ENCODE measurements at regions not wholly inside any gene's neighbourhood (a gene's known extent, or its start where the extent isn't known, plus 50 kb on each side); places are given as distances from the start of the nearest gene placed in this dataset.

DNA sequence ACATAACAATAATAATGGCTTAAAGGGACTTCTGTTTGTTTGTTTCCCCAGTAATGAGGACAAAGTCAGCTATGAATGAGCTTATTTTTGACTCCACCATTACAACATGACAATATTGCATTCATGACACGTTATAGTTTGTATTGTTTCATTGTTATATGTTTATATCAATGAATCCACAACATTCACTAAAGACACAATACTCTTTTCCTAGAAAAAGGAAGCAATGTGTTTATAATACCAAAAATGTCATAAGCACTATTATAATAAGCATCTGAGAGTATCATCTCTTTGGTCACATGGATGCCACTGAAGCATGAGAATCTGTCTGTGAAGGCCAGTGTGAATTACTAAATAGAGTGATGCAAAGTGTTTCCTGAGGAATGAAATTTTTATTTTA lies 1026.9 kb upstream of the C9orf72 start:
- no peak for DNase-seq (ENCODE audit: low read depth in 2 of 2)

DNA sequence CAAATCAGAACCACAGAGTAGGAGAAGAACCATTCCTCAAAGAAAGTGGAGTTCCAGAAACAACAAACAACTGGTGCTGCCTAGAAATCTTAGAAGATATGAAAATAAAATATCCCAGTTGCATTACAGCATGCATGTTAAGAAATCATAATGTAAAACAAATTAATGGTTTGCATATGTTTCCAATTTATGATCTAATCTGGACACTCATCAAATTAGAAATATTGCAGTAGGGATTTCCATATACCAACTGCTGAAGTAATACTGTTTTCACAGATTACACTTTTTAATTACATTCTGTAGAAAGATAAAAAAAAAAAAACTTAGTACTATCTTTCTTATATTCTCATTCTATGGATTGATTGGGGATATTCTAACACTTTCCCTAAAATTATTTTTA lies 1034.6 kb upstream of the C9orf72 start:
- DNase-seq (ENCODE audit: low read depth in 2 of 2): no peak

DNA sequence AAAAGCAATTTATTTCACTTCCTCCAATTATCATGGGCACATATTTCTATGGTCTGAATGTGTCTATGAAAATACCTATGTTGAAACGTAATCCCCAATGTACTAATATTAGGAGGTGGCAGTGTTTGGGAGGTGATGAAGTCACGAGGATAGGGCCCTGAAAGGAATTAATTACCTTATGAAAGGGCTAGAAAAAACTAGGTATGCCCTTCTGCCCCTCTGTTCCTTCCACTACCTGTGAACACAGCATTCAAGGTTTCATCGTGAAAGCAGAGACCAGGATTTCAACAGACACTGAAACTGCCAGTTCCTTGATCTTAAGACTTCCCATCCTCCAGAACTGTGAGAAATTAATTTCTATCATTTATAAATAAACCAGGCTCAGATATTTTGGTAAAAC lies 1037.1 kb upstream of the C9orf72 start:
- DNase-seq (ENCODE audit: low read depth in 2 of 2): no peak

DNA sequence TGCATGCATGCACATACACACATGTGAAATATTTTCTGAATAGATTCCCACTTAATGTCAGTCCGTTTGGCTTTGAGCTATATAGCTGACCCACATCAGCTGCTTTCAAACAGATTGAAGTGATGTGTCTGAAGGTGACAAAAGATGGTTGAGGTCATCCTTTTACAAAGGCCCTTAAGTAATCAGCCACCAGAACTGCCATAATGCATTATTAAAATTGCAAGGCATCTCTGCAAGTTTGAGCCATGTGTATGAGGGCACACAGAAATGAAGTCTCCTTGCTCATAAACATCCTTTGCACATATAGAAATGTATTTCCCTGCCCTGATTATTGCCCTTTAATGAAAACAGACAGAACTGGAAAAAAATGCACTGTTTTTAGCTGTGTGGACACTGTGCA lies 1043.0 kb upstream of the C9orf72 start:
- DNase-seq (ENCODE audit: low read depth in 2 of 2): no peak

DNA sequence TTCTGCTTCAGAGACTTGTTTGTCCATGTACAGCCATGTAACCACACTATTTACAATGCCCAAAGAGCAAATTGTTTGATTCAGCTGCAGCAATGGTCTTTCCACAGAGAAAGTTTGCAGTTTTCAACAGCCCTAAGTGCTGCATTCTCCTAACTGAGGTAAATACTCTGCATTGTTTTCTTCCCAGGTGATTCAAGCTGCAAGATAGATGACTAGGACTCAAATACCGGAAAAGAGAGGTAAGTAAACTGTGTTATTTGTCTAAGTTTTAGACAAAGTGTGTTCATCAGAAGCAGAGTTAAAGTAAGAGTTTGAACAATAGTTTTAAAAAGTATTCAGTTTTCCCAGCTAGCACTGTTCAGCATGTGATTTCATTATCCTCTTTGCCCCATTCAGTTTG lies 1046.7 kb upstream of the C9orf72 start:
- DNase-seq (ENCODE audit: low read depth in 2 of 2): no peak

DNA sequence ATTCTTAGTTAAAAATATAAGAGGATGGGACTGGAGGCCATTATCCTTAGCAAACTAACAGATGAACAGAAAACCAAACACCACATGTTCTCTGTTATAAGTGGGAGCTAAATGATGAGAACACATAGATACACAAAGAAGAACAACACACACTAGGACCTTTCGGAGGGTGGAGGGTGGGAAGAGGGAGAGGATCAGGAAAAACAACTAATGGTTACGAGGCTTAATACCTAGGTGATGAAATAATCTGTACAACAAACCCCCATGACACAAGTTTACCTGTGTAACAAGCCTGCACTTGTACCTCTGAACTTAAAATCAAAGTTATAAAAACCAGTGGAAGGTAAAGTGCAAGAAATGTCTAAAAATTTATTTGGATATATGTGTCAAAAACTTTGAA lies 1047.4 kb upstream of the C9orf72 start:
- no peak for DNase-seq (ENCODE audit: low read depth in 2 of 2)

DNA sequence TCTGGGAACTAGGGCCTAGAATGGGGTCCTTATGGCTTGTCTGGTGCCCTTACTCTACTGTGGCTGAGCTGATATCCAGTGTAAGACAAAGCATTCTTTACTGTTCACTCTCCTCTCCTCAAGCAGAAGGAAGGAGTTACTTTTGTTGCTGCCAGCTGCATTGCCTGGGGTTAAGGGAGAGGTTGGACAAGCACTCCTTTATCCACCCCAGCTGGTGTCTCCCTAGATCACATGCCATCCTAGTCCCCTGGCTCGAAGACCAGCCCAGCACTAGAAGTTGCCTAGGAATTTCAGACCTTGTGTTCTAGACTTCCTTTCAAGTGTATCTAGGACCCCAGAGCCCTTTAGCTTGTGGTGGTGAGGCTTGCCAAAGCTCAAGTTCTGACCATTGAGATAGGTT lies 1051.5 kb upstream of the C9orf72 start:
- DNase-seq (ENCODE audit: low read depth in 2 of 2): no peak

DNA sequence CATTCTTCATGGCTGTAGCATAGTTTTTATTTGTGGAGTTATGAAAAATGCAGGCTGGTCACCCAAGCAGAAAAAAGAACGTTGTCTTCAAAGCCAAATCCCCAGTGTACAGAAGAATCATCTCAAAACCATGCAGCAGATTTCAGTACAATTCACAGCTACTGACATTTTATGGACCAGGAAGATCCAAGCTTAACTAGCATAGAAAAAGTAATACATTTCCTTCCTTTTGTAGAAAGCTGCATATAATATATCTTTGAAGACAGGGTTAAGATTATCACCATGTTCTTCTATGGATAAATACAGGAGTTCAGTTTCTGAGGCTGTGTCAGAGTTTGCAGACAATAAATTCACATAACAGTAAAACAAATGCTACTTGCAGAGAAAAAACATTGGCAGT lies 1054.8 kb upstream of the C9orf72 start:
- no peak for DNase-seq (ENCODE audit: low read depth in 2 of 2)

DNA sequence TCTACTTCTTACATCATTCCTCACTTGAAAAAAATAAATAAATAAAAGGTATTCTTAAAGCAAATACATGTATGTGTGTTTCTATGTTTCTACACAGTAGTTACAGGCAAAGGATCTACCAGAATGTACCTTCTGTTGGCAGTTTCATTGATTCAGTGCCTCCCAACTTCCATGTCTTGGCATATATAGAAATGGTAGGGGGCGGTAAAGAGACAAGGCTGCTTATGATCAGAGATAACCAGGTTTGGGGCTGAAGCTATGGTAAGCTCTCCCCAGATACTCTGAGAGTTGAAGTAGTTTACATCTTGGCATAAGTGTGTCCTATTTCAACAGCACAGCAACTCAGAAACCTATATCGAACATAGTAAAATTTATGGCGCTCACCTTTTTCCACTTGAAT lies 1075.4 kb upstream of the C9orf72 start:
- no peak for DNase-seq (ENCODE audit: low read depth in 2 of 2)

DNA sequence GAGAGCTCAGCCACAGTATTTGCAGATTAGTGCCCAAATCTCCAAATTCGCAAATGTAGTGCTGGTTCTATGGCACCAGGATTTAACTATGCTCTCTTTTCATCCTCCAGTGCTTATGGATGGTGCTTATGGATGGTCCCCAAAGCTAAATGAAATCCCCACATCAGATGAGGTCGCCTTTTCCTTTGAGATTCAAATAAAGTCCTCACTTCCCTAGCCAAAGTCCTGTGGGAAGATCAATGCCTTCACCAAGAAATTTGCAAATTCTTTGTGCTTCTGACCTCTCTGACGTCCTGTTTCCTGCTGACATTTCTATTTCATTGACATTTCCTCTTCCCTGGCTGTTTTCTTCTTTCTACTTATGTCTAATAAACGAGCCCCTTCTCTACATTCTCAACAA lies 1077.0 kb upstream of the C9orf72 start:
- DNase-seq (ENCODE audit: low read depth in 2 of 2): no peak

DNA sequence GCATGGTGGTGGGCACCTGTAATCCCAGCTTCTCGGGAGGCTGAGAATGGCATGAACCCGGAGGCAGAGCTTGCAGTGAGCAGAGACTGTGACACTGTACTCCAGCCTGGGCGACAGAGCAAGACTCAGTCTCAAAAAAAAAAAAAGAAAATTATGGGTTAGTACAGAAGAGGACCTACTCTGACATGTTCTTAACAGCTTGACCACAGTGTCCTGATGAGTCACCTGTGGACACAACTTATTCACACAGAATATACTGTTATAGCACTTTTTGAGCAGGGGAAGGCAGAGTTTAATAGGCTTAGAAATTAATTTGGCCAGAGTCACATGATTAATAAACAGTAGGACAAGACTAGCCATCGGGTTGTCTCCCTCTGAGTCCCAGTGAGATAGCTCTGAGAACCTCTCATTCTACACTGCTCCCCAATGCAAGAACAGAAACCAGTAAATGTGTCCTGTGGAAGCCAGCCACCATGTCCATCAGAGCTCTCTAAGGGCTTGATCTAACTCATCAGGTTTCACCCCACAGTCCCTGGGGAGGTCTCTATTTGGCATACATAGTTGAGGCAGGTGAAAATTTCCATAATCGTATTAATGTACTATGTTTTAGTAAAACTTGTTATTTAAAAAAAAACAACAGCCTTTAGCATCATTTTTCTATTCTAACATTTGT lies 1077.9 kb upstream of the C9orf72 start:
- DNase-seq (ENCODE audit: low read depth in 2 of 2): no peak

DNA sequence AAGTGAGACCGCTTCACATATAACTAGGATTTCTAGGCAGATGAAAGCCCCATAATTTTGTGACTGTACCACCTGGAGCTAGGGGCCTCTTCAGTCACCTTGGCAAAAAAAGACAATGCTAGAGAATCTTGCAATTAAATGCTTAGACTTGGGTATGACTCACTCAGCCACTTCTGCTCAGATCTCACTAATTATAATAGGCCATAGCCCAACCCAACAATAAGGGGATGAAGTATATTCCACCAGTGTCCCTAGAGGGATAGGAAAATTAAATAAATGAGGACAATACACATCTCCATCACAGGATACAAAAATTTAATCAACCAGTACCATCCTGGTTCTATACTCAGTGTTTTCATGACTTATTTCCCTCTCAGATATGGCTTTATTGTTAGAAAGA lies 1079.9 kb upstream of the C9orf72 start:
- DNase-seq (ENCODE audit: low read depth in 2 of 2): no peak

DNA sequence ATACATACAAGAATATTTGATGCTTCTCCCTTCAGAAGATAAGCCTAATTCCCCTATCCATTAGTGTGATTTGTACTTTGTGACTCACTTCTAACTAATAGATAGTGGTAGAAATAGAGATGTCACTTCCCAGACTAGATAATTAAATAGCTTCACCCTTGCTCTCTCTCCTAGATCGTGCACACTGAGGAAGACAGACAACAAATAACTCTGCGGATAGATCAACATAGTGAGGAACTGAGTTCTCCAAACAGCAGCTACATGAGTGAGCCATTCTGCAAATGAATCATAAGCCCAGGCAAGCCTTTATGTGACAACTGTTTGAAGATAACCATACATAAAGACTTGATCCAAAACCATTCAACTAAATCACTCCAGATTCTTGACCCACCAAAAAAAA lies 1083.4 kb upstream of the C9orf72 start:
- DNase-seq (ENCODE audit: low read depth in 2 of 2): no peak

DNA sequence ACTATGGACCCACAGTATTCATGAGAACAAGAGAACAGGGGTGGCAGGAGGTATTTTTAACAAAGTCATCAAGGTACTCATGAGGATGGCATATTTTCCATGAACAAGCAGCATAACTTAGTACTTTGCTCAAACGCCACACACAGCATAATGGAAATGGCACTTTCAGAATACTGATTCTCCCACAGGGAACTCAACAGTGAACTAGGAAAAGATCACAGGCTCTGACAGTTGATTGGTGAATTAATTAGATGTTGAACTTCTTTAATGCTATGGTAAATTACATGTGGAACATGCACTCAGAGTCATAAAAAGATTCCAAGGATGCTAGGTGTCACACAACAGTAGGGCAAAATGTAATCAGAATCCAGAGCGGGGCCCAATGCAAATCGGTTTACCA lies 1088.6 kb upstream of the C9orf72 start:
- no peak for DNase-seq (ENCODE audit: low read depth in 2 of 2)

DNA sequence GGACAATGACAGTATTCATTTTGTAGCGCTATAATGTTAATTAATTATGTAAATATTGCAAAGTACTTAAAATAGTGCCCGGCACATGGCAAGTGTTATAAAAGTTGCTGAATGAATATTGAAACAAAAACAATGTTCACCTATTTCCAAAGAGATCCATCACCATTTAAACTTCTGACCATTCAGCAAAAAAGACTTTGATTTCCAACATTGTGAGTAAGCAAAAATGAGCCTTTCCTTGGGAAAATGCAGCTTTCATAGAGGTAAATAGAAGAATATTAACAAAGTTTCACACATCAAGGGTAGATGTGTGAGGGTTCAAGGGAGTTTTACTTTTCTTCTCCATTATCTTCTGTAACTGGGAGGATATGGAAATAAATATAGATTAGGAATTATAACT lies 1089.4 kb upstream of the C9orf72 start:
- no peak for DNase-seq (ENCODE audit: low read depth in 2 of 2)

DNA sequence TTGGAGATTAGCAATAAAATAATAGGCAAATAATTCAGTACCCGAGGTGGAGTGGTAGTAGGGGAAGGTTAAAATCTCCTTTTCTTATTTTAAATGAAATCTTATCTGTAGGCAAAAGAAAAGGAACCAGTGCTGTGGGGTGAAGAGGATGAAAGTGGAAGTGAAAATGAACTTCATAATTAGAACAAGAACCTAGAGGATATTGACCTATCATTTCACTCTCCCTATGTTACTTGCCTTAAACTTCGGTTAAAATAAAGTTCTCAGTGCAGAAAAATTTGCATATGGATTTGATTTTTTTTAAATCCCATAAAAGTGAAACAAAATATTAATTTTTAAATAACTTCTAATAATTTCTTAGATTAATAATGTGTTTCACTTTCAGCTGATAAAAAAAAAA lies 1094.9 kb upstream of the C9orf72 start:
- DNase-seq (ENCODE audit: low read depth in 2 of 2): no peak

DNA sequence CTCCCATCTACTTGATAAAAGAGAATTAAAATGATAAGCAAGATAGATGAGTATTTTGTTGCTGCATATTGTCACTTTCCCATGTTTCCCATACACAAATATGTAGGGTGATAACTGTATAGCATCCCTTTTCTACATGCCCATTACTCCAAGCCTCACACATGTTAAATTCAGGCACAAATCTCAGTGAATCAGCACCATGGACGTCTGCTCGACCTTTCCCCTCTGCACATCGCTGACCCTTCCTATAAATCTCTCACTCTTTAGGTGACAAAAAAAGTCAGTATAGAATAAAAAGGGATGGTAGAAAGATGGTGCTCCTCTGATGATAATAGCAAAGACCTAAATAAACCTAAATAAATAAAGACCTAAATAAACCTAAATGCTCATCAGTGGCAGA lies 1097.7 kb upstream of the C9orf72 start:
- DNase-seq (ENCODE audit: low read depth in 2 of 2): no peak

DNA sequence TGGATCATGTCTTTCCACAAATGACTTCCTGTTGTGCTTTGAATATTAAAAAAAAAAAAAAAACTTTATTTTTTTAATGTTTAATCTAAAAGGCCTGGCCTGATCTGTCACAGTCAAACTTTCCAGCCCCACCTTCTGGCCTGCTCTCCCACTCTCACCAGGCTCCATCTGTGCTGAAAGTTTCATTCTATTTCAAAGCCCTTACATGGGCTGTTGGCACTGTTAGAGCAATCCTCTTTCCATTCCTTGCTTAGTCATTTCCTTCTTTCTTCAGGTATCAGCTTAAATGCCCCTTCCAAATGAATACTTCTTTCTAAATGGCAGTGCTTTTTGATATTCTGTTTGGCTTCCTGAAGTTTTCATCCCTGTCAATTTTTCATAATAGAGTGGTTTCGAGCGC lies 1104.8 kb upstream of the C9orf72 start:
- DNase-seq (ENCODE audit: low read depth in 2 of 2): no peak

DNA sequence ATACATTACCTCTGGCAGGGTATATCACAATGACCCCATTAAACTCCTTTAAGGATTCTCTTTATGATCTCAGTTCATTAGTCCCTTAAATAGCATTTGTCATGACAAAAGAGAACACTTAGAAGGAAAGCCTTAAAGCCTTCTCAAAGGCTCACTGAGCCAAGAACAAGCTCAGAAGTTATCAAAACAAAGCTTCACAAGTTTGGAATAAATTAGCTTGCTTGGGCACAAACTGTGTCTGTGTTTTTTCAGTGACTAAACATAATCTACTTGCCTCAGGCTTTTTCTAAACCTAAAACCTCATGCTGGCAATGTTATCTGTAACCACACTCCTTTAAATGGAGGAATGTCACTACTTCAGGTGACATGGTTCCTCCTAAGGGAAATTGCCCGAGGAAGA lies 1114.9 kb upstream of the C9orf72 start:
- DNase-seq (ENCODE audit: low read depth in 2 of 2): no peak

DNA sequence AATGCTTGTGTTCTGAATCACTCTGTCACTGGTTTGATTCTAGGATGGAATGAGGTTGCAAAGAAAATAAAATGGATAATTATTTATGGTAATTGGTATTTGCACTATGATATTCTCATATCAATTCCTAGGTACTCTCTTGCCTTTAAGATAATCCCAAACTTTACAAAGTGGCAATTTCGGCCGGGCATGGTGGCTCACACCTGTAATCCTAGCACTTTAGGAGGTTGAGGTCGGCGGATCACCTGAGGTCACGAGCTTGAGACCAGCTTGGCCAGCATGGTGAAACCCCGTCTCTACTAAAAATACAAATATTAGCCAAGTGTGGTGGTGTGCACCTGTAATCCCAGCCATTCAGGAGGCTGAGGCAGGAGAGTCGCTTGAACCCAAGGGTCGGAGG lies 1118.7 kb upstream of the C9orf72 start:
- DNase-seq (ENCODE audit: low read depth in 2 of 2): no peak

DNA sequence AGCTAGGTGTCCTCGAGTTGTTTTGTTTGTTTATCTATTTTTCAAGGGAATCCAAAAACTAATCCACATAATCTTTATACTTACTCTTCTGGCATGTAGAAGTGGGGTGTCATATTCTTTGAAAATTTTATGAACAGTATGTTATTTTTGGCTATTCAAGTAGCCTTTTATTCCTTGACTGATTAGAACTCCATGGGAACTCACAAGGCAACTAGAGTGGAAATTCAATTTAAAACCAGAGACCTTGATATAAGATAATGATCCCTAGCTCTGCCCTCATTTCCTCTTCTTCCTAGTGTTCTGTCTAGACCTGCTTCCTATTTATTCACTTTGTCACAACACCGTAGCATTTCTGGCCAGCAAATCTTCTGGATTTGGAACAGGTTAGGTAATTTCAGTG lies 1123.7 kb upstream of the C9orf72 start:
- DNase-seq (ENCODE audit: low read depth in 2 of 2): no peak

DNA sequence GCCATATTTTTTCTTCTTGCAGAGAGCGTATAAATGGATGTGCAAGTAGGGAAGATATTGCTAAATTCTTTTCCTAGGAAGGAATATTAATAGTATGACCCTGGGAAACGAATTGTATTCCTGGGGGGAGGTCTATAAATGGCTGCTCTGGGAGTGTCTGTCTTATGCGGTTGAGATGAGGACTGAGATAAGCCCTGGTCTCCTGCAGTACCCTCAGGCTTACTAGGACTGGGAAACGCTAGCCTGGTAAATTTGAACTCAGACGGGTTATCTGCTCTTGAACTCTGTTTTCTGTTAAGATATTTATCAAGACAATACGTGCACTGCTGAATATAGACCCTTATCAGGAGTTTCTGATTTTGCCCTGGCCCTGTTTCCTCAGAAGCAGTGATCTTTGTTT lies 1126.4 kb upstream of the C9orf72 start:
- no peak for DNase-seq (ENCODE audit: low read depth in 2 of 2)

DNA sequence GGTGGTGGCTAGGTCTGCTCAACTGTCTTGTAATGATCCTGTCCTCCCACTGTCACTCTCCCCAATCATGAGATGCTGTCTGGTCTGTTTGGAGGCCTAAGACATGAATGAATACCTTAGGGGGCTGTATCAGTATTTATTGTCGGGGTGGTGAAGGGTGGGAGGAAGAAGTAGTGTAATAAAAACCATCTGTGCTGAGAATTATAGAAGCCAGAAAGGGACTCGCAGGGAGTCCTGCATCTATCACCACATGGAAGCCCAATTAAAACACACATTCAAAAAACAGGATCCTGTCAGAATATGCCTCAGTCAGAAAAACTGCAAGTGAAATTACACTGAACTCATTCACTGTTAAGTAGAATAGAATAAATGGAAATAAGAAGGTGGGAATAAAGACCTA lies 1134.3 kb upstream of the C9orf72 start:
- no peak for DNase-seq (ENCODE audit: low read depth in 2 of 2)

DNA sequence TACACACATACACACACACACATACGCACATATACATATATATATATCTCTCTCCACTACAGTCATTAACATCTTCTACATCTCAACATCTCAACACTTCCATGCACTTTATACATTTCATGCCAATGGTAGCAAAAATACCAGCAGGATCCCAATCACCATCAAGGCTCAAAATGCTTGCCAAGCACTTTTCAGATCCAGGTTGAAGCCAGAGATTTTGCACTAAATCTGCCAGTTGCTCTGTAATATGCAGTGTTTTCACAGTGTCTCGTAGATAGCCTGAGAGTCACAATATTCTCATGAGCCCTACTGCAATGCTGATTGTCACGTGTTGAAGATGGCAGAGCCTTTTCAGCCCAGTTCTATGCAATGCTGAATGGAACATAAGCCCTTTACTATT lies 1140.9 kb upstream of the C9orf72 start:
- no peak for DNase-seq (ENCODE audit: low read depth in 2 of 2)

DNA sequence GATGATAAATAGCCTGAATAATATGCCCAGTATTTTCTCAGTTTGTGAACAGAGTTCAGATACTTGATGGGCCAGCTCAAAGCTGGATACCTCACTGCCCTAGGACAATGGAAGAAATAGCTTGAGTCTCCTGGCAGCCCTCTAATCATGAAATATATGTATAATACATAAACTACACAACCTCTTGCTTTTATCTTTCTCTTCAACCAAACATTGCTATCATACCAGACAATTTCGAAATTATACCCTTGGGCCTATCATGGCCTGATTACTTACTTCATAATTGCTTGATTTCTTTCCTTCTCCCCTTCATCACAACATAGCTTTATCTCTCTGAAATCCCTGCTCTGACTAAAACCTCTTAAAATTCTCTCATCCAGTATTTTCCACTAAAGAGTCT lies 1144.9 kb upstream of the C9orf72 start:
- DNase-seq (ENCODE audit: low read depth in 2 of 2): no peak
